GM23338 (cell line): ENCODE measurements at regions not wholly inside any gene's neighbourhood (a gene's known extent, or its start where the extent isn't known, plus 50 kb on each side); places are given as distances from the start of the nearest gene placed in this dataset.

Experiments used
- CTCF ChIP-seq, 2 experiments: fragments of 200-600 bp in 1 of 2; sonication (generic) in 1 of 2; conservative IDR thresholded peaks; 2 replicates each; pipeline versions ENCODE4 v1.5.1 to v1.6.1; 2016 to 2017; ENCODE audit warnings: antibody characterized with exemption in 2 of 2, low read depth in 2 of 2, mild to moderate bottlenecking in 2 of 2, moderate library complexity in 1 of 2
- EZH2 ChIP-seq: fragments of 200-600 bp; sonication (generic); IDR thresholded peaks from one replicate; pipeline ENCODE4 v1.8.0; 2017; ENCODE audit warnings: antibody characterized with exemption, mild to moderate bottlenecking, low read depth; ENCODE audit not compliant: unreplicated experiment
- JUNB ChIP-seq: IDR thresholded peaks from one replicate; pipeline ENCODE4 v1.6.1; 2016; ENCODE audit warnings: antibody characterized with exemption; ENCODE audit not compliant: unreplicated experiment

- TF ChIP-seq CTCF (conservative IDR thresholded peaks at IDR 0.05; ENCODE audit: low read depth in 2 of 2) (no peak), EZH2 (no peak), JUNB (no peak)
Measured at GRCh38 chr9:88927510-88927909, 63.8 kb upstream of the S1PR3 start.
